ENCODE measurements at regions not wholly inside any gene's neighbourhood (a gene's known extent, or its start where the extent isn't known, plus 50 kb on each side); places are given as distances from the start of the nearest gene placed in this dataset.

DNA sequence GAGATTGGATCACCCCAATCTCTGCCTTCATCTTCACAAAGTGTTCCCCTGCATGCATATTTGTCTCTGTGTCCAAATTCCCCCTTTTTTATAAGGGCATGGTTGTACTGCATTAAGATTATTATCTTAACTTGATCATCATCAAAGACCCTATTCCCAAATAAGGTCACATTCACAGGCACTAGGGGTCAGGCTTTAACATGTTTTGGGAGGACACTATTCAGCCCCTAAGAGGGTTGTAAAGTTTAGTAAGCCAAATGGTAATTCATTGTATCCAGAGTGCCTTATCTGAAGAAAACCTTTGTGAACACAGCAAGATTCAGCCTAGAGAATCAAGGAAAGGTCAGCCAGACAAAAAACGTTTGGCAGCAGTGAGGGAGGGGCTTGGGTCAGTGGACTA, 317.6 kb upstream of the PLD5 start:
- Histone ChIP-seq H3K9me3 (ENCODE audit: control insufficient read depth, low read depth, low read length) (no peaks in the 10 kb centered on the region), H2AFZ (ENCODE audit: control insufficient read depth, low read length) (no peak overlapping the region), H3K9me1 (ENCODE audit: control insufficient read depth, extremely low read depth, insufficient read depth, low read length) (no peaks in the 10 kb centered on the region), H4K20me1 (ENCODE audit: control insufficient read depth, extremely low read depth, insufficient read depth, low read length) (no peaks in the 10 kb centered on the region), H3K4me1 (ENCODE audit: control insufficient read depth, extremely low read depth, insufficient read depth, low read length) (no peaks in the 10 kb centered on the region), H3K9ac (ENCODE audit: control insufficient read depth, extremely low read depth, insufficient read depth, low read length) (no peak overlapping the region), H3K27me3 (ENCODE audit: control insufficient read depth, extremely low read depth, insufficient read depth, low read length) (no peaks in the 10 kb centered on the region), H3K79me2 (ENCODE audit: control insufficient read depth, insufficient read depth, low read length) (no peaks in the 10 kb centered on the region), H3K4me2 (ENCODE audit: control insufficient read depth, extremely low read depth, insufficient read depth, low read depth, low read length) (no peak overlapping the region), H3K4me3 (ENCODE audit: control insufficient read depth in 2 of 3, extremely low read depth in 1 of 3, insufficient read depth in 2 of 3, low read depth in 1 of 3, low read length in 3 of 3) (no peak overlapping the region), H3K27ac (ENCODE audit: control insufficient read depth, insufficient read depth, low read length) (no peak overlapping the region), H3K36me3 (ENCODE audit: control insufficient read depth in 2 of 2, extremely low read depth in 1 of 2, insufficient read depth in 2 of 2, low read length in 2 of 2) (no peaks in the 10 kb centered on the region)
- DNase-seq (ENCODE audit: low read depth, low spot score) (no peak), FAIRE-seq (no peak)
- dilution Hi-C loops (cut with MboI; ENCODE audit: extremely low pct_ligation_motif_present, low sequenced_read_pairs): no loop called here
- TF ChIP-seq CTCF (optimal IDR thresholded peaks at IDR 0.05 in 1 of 3, IDR thresholded peaks at IDR 0.05 in 1 of 3, conservative IDR thresholded peaks at IDR 0.05 in 1 of 3; ENCODE audit: extremely low read depth in 1 of 3, insufficient read depth in 2 of 3, low read length in 3 of 3): no peak
- no peak for TF ChIP-seq EZH2 (IDR thresholded peaks at IDR 0.05; ENCODE audit: low read length)

GRCh38 chr1:242839101-242839500, 314.6 kb upstream of the PLD5 start:
- no peak overlapping the region for H3K27ac ChIP-seq (ENCODE audit: control insufficient read depth, insufficient read depth, low read length)
- no peaks in the 10 kb centered on the region for H4K20me1 ChIP-seq (ENCODE audit: control insufficient read depth, extremely low read depth, insufficient read depth, low read length)
- no peaks in the 10 kb centered on the region for H3K9me3 ChIP-seq (ENCODE audit: control insufficient read depth, low read depth, low read length)
- H3K4me3 ChIP-seq (ENCODE audit: control insufficient read depth in 2 of 3, extremely low read depth in 1 of 3, insufficient read depth in 2 of 3, low read depth in 1 of 3, low read length in 3 of 3): no peak overlapping the region
- no peaks in the 10 kb centered on the region for H3K36me3 ChIP-seq (ENCODE audit: control insufficient read depth in 2 of 2, extremely low read depth in 1 of 2, insufficient read depth in 2 of 2, low read length in 2 of 2)
- H3K4me1 ChIP-seq (ENCODE audit: control insufficient read depth, extremely low read depth, insufficient read depth, low read length): no peaks in the 10 kb centered on the region
- no peak overlapping the region for H3K9ac ChIP-seq (ENCODE audit: control insufficient read depth, extremely low read depth, insufficient read depth, low read length)
- H3K79me2 ChIP-seq (ENCODE audit: control insufficient read depth, insufficient read depth, low read length): no peaks in the 10 kb centered on the region
- H3K27me3 ChIP-seq (ENCODE audit: control insufficient read depth, extremely low read depth, insufficient read depth, low read length): no peaks in the 10 kb centered on the region
- FAIRE-seq (no peak), DNase-seq (ENCODE audit: low read depth, low spot score) (no peak)
- H3K9me1 ChIP-seq (ENCODE audit: control insufficient read depth, extremely low read depth, insufficient read depth, low read length): no peaks in the 10 kb centered on the region
- TF ChIP-seq CTCF (optimal IDR thresholded peaks at IDR 0.05 in 1 of 3, IDR thresholded peaks at IDR 0.05 in 1 of 3, conservative IDR thresholded peaks at IDR 0.05 in 1 of 3; ENCODE audit: extremely low read depth in 1 of 3, insufficient read depth in 2 of 3, low read length in 3 of 3) (no peak), EZH2 (IDR thresholded peaks at IDR 0.05; ENCODE audit: low read length) (no peak)
- no peak overlapping the region for H2AFZ ChIP-seq (ENCODE audit: control insufficient read depth, low read length)
- dilution Hi-C loops (cut with MboI; ENCODE audit: extremely low pct_ligation_motif_present, low sequenced_read_pairs): no loop called here
- H3K4me2 ChIP-seq (ENCODE audit: control insufficient read depth, extremely low read depth, insufficient read depth, low read depth, low read length): no peak overlapping the region

Measured in keratinocyte (primary cell).